NCI-H2227 (cell line): ENCODE measurements at regions not wholly inside any gene's neighbourhood (a gene's known extent, or its start where the extent isn't known, plus 50 kb on each side); places are given as distances from the start of the nearest gene placed in this dataset.

Experiments used
- DNase-seq: peaks from one replicate; lab custom pipeline; 2025; ENCODE audit not compliant: unreplicated experiment; lab: John Stamatoyannopoulos, UW

- no peak for DNase-seq
These were observed 1238.0 kb downstream of the EPHA7 start for GRCh38 chr6:92181347-92181746.

GRCh38 chr6:92180090-92180489, 1239.3 kb downstream of the EPHA7 start:
- DNase-seq: no peak

- no peak for DNase-seq
These were observed 1242.7 kb downstream of the EPHA7 start for GRCh38 chr6:92176666-92177065.

- DNase-seq: no peak
These were observed 1244.8 kb downstream of the EPHA7 start for GRCh38 chr6:92174398-92175073.

- DNase-seq: no peak
These were observed 1249.9 kb downstream of the EPHA7 start for GRCh38 chr6:92169506-92169905.

- DNase-seq: no peak
These were observed 1252.7 kb downstream of the EPHA7 start for GRCh38 chr6:92166666-92167065.

GRCh38 chr6:92161953-92162352, 1257.4 kb downstream of the EPHA7 start:
- DNase-seq: no peak

GRCh38 chr6:92160226-92160625, 1259.1 kb downstream of the EPHA7 start:
- no peak for DNase-seq

GRCh38 chr6:92159046-92159445, 1260.3 kb downstream of the EPHA7 start:
- DNase-seq: no peak

GRCh38 chr6:92150553-92150952, 1268.8 kb downstream of the EPHA7 start:
- no peak for DNase-seq

GRCh38 chr6:92147246-92147645, 1272.1 kb downstream of the EPHA7 start:
- no peak for DNase-seq

- no peak for DNase-seq
These were observed 1279.8 kb downstream of the EPHA7 start for GRCh38 chr6:92139601-92140000.

- no peak for DNase-seq
These were observed 1286.4 kb downstream of the EPHA7 start for GRCh38 chr6:92132957-92133356.

GRCh38 chr6:92132457-92132856, 1286.9 kb downstream of the EPHA7 start:
- DNase-seq: no peak

GRCh38 chr6:92130944-92131343, 1288.4 kb downstream of the EPHA7 start:
- DNase-seq: no peak

- DNase-seq: no peak
These were observed 1292.4 kb downstream of the EPHA7 start for GRCh38 chr6:92126983-92127382.

GRCh38 chr6:92126088-92126487, 1293.3 kb downstream of the EPHA7 start:
- DNase-seq: no peak

- DNase-seq: no peak
These were observed 1293.7 kb downstream of the EPHA7 start for GRCh38 chr6:92125681-92126080.

GRCh38 chr6:92124200-92124651, 1295.1 kb downstream of the EPHA7 start:
- no peak for DNase-seq

GRCh38 chr6:92122746-92123145, 1296.6 kb downstream of the EPHA7 start:
- DNase-seq: no peak

GRCh38 chr6:92121228-92121627, 1298.1 kb downstream of the EPHA7 start:
- DNase-seq: no peak

- DNase-seq: no peak
These were observed 1301.6 kb downstream of the EPHA7 start for GRCh38 chr6:92117800-92118199.

GRCh38 chr6:92114797-92115196, 1304.6 kb downstream of the EPHA7 start:
- no peak for DNase-seq
